Neutrophil (primary cell): ENCODE measurements at regions not wholly inside any gene's neighbourhood (a gene's known extent, or its start where the extent isn't known, plus 50 kb on each side); places are given as distances from the start of the nearest gene placed in this dataset.

Source experiments
- H3K27ac ChIP-seq: fragments of 200-600 bp; sonication (generic); 2 replicates; pipeline ENCODE4 v1.5.1; 2016; ENCODE audit warnings: mild to moderate bottlenecking, moderate library complexity
- H3K27me3 ChIP-seq: fragments of 200-600 bp; sonication (generic); 2 replicates; pipeline ENCODE4 v1.6.0; 2016; ENCODE audit warnings: mild to moderate bottlenecking
- H3K36me3 ChIP-seq: fragments of 200-600 bp; sonication (generic); 2 replicates; pipeline ENCODE4 v1.5.1; 2017
- H3K4me1 ChIP-seq, 2 experiments: fragments of 200-600 bp in 1 of 2; sonication (generic) in 1 of 2; 1 replicate in 1 of 2; 2 replicates in 1 of 2; pipeline versions ENCODE4 v1.5.1 to v1.6.1; 2013 to 2016; ENCODE audit warnings: low read depth in 1 of 2, low read length in 1 of 2, mild to moderate bottlenecking in 1 of 2, moderate library complexity in 1 of 2; ENCODE audit not compliant: control insufficient read depth in 1 of 2, insufficient read depth in 1 of 2
- H3K4me3 ChIP-seq, 2 experiments: fragments of 200-600 bp in 1 of 2; sonication (generic) in 1 of 2; 1 replicate in 1 of 2; 2 replicates in 1 of 2; pipeline ENCODE4 v1.5.1; 2013 to 2016; ENCODE audit warnings: low read depth in 1 of 2, low read length in 1 of 2, mild to moderate bottlenecking in 1 of 2, moderate library complexity in 1 of 2
- H3K9me3 ChIP-seq: fragments of 200-600 bp; sonication (generic); 2 replicates; pipeline ENCODE4 v1.5.1; 2016
- TF ChIP-seq, protein P1 (sequence below): fragments of 200-600 bp; sonication (generic); IDR thresholded peaks from 2 replicates; pipeline ENCODE4 v1.5.1; 2016; ENCODE audit warnings: antibody characterized with exemption

DNA sequence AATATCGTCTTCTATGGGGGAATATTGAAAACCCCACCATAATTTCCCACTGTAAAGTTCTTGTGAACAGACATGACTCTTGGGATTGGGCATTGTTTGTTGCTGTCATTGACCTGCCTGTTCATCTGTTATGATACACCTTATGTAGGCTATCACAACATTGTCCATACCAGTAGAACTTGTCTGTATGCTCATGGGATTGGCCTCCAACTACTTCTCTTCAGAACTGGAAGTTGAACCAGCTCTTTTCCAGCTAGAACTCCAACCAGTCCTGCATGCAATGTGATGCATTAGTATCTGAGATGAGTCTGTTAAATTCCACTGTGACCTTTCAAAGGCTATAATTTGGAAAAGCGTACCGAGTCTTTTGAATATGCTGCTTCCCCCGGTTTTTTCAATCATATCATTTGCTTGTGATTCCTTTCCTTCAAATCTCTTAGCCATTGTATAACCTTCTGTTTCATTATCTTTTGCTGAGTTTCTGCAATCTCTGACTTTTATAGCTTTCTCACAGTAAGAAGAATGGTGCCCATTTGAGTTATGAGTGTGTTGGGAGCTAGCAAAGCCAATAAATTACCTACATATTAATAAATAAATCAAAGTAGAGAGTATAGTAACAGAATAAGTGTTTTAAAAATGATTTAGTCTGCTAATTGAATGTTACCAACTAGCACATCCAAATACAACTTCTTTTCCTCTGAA, 101.9 kb downstream of the PLK2 start:
- no peaks in the 10 kb centered on the region for H3K4me1 ChIP-seq
- H3K27me3 ChIP-seq: no peaks in the 10 kb centered on the region
- no peaks in the 10 kb centered on the region for H3K9me3 ChIP-seq
- TF ChIP-seq, protein P1, sequence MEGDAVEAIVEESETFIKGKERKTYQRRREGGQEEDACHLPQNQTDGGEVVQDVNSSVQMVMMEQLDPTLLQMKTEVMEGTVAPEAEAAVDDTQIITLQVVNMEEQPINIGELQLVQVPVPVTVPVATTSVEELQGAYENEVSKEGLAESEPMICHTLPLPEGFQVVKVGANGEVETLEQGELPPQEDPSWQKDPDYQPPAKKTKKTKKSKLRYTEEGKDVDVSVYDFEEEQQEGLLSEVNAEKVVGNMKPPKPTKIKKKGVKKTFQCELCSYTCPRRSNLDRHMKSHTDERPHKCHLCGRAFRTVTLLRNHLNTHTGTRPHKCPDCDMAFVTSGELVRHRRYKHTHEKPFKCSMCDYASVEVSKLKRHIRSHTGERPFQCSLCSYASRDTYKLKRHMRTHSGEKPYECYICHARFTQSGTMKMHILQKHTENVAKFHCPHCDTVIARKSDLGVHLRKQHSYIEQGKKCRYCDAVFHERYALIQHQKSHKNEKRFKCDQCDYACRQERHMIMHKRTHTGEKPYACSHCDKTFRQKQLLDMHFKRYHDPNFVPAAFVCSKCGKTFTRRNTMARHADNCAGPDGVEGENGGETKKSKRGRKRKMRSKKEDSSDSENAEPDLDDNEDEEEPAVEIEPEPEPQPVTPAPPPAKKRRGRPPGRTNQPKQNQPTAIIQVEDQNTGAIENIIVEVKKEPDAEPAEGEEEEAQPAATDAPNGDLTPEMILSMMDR: no peak
- H3K36me3 ChIP-seq: no peaks in the 10 kb centered on the region
- no peak overlapping the region for H3K27ac ChIP-seq
- no peak overlapping the region for H3K4me3 ChIP-seq

DNA sequence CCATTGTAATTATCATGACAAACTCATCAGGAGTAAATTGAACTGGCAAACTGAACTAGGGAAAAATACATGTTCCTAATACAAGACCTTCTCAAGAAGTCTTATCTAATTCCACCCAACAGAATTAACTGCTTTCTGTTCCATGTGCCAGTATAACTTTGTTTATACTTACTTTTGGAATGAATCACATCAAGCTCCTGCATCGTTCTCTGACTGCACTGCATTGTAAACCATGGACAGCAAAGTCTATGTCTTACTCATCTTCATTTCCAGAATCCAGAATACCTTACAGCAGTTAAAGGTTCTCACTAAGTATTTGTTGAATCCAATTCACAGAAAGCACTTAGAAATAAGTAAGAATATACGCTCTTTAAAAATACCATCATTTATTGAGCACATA, 102.8 kb downstream of the PLK2 start:
- Histone ChIP-seq H3K9me3 (no peaks in the 10 kb centered on the region), H3K27me3 (no peaks in the 10 kb centered on the region), H3K4me3 (no peak overlapping the region), H3K27ac (no peak overlapping the region), H3K4me1 (no peaks in the 10 kb centered on the region), H3K36me3 (no peaks in the 10 kb centered on the region)
- TF ChIP-seq, protein P1: no peak

DNA sequence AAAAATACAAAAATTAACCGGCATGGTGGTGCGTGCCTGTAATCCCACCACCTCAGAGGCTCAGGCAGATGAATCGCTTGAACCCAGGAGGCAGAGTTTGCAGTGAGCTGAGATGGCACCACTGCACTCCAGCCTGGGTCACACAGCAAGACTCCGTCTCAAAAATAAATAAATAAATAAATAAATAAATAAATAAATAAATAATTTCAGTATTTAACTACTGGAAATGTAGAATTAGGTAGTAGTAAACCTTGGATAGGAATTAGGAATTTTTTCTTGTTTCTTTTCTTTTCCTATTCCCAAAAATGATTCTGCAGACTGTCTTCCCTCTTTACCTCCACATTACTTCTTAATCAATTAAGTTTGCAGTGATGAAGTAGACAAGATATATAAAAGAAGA, 103.2 kb downstream of the PLK2 start:
- Histone ChIP-seq H3K9me3 (no peaks in the 10 kb centered on the region), H3K4me3 (no peak overlapping the region), H3K4me1 (no peaks in the 10 kb centered on the region), H3K27me3 (no peaks in the 10 kb centered on the region), H3K36me3 (no peaks in the 10 kb centered on the region), H3K27ac (no peak overlapping the region)
- TF ChIP-seq, protein P1: no peak

DNA sequence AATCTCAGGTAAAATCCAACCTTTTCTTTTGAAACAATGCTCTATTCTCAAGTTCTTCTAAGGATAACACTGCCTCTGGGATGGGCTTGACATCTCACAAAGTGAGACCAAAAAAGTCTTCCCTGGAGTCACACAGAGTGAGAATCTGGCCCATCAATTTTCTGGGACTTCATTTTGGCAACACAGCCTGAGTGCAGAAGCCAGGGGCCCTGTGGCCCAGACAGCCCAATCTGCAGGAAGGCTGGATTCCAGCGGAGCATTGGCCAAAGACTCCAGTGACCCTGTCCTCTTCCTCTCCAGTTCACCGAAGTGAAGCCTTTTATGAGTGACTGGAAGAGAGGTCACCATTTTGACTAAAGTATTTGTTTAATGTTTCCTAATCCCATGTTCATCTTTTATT, 105.1 kb downstream of the PLK2 start:
- no peaks in the 10 kb centered on the region for H3K27me3 ChIP-seq
- H3K36me3 ChIP-seq: no peaks in the 10 kb centered on the region
- no peak overlapping the region for H3K4me3 ChIP-seq
- H3K27ac ChIP-seq: no peak overlapping the region
- H3K9me3 ChIP-seq: no peaks in the 10 kb centered on the region
- TF ChIP-seq, protein P1: no peak
- H3K4me1 ChIP-seq: no peaks in the 10 kb centered on the region

DNA sequence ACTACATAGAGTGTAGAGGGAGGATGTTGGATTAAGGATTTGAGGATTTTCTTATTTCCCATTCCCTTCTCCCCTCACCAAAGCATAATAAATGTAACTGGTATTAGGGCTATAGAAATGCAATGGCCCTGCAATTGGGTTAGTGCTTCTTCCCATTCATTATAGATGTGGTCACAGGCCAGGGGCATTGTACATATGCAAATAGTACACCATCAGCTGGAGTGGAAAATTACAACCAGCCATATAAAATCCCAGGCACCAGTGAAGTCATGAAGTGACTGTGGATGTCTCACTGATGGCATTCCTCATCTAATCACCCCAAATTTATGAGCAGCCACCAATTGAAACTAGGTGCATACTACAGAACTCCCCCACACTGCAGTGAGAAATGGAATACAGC, 105.9 kb downstream of the PLK2 start:
- TF ChIP-seq, protein P1: no peak
- Histone ChIP-seq H3K4me1 (no peaks in the 10 kb centered on the region), H3K9me3 (no peaks in the 10 kb centered on the region), H3K27me3 (no peaks in the 10 kb centered on the region), H3K27ac (no peak overlapping the region), H3K36me3 (no peaks in the 10 kb centered on the region), H3K4me3 (no peak overlapping the region)
